ENCODE measurements at regions not wholly inside any gene's neighbourhood (a gene's known extent, or its start where the extent isn't known, plus 50 kb on each side); places are given as distances from the start of the nearest gene placed in this dataset.

DNA sequence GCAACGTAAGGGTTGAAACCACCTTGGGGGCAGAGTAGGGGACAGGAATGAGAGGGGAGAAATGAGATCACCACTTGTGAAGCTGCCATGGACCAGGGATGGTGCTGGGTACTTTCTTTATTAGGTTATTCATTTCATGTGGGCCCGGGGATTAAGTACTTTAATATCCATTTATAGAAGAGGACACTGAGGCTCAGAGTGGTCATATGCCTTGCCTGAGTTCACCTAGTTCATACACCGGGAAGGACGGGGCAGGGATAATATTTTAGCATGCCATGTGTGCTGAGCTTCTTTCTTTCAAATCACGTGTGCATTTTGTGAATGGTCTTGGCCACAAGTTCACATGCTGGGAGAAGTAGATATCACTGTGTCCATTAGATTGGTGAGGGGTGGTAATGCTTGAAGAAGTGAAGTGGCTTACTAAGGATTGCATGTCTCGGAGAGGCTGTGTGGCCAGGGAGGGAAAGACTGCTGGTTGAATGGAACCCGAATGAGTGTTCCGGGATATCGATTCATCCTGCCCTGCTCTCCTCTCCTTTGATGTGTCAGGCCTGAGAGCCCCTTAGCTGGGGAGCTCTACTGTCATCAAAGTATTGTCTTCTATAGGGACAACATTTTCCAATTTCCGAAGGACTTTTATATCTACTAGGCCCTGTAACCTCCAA lies 187.1 kb downstream of the MYCN start:
- TF ChIP-seq POLR2AphosphoS5 (IDR thresholded peaks at IDR 0.05; ENCODE audit: insufficient read depth in 1 of 2, low read depth in 1 of 2) = no peak
- TF ChIP-seq POLR2A (IDR thresholded peaks at IDR 0.05) = no peak
